Immature natural killer cell (primary cell): ENCODE measurements at regions not wholly inside any gene's neighbourhood (a gene's known extent, or its start where the extent isn't known, plus 50 kb on each side); places are given as distances from the start of the nearest gene placed in this dataset.

Experiments
- DNase-seq, 3 donors: peaks; one replicate each; pipeline ENCODE4 v3.0.0; 2022; ENCODE audit warnings: mixed read lengths in 1 of 3
- H3K27ac Mint-ChIP-seq, 6 donors: one replicate each; pipeline ENCODE4 v1.8.0; 2020; ENCODE audit warnings: mixed read lengths in 6 of 6, mild to moderate bottlenecking in 5 of 6, inconsistent platforms in 4 of 6, moderate library complexity in 3 of 6
- H3K27me3 Mint-ChIP-seq, 3 donors: one replicate each; pipeline ENCODE4 v1.8.0; 2020 to 2021; ENCODE audit warnings: low read depth in 3 of 3, mild to moderate bottlenecking in 3 of 3, mixed read lengths in 3 of 3, moderate library complexity in 3 of 3, inconsistent platforms in 1 of 3
- H3K36me3 Mint-ChIP-seq, 3 donors: one replicate each; pipeline ENCODE4 v1.8.0; 2020; ENCODE audit warnings: mixed read lengths in 3 of 3, inconsistent platforms in 2 of 3, mild to moderate bottlenecking in 2 of 3
- H3K4me1 Mint-ChIP-seq, 2 donors: one replicate each; pipeline ENCODE4 v1.8.0; 2020; ENCODE audit warnings: inconsistent platforms in 2 of 2, mild to moderate bottlenecking in 2 of 2, mixed read lengths in 2 of 2, moderate library complexity in 1 of 2
- H3K4me3 Mint-ChIP-seq, 5 donors: one replicate each; pipeline ENCODE4 v1.8.0; 2020; ENCODE audit warnings: mild to moderate bottlenecking in 5 of 5, mixed read lengths in 5 of 5, inconsistent platforms in 3 of 5, moderate library complexity in 3 of 5
- H3K9me3 Mint-ChIP-seq, 6 donors: one replicate each; pipeline ENCODE4 v1.8.0; 2020; ENCODE audit warnings: mild to moderate bottlenecking in 6 of 6, mixed read lengths in 6 of 6, inconsistent platforms in 4 of 6, moderate library complexity in 3 of 6

GRCh38 chr17:36702636-36703035 is 101.3 kb downstream of the MRM1 start:
- Mint-ChIP-seq H3K36me3 (peaks cover 0 to 3% (median 0%) of the 10 kb centered on the region in 3 donors), H3K9me3 (peaks cover 0 to 1% (median 0%) of the 10 kb centered on the region in 6 donors), H3K4me3 (no peak overlapping the region), H3K27me3 (peaks cover 4 to 28% (median 10%) of the 10 kb centered on the region in 3 donors), H3K4me1 (peaks cover 0 to 3% of the 10 kb centered on the region in 2 donors), H3K27ac (no peak overlapping the region)
- DNase-seq: no peak

DNA sequence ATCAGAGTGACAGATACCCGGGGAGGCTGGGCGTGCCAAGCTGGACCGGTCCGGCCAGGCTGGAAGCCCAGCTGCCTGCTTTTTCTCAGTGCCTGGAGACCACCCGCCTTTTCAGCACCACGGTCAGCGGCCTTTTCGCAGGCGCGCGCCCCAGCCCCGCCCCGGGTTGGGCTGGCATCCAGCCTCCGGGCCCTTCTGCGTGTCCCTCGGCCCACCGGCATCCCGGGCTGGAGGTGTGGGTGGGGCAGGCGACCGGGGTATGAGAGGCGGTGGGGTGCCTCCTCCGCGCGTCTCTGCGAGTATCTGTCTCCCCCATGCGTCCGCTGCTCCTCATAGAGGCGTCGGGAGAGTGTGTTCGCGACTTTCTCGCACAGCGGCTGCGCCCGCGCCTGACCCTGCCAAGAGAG is 102.5 kb downstream of the MRM1 start:
- DNase-seq: peak; percentile 24 to 42 (median 34)
- H3K9me3 Mint-ChIP-seq: peaks cover 0 to 1% (median 0%) of the 10 kb centered on the region in 6 donors

GRCh38 chr17:36705283-36705795 is 104.0 kb downstream of the MRM1 start:
- Mint-ChIP-seq H3K27ac (no peak overlapping the region), H3K27me3 (peaks cover 4 to 18% (median 8%) of the 10 kb centered on the region in 3 donors), H3K4me1 (peaks cover 0 to 3% of the 10 kb centered on the region in 2 donors), H3K4me3 (no peak overlapping the region), H3K36me3 (peaks cover 0 to 3% (median 0%) of the 10 kb centered on the region in 3 donors), H3K9me3 (peaks cover 0 to 1% (median 0%) of the 10 kb centered on the region in 6 donors)
- DNase-seq: no peak

More for the DNA sequence above, 102.5 kb downstream of the MRM1 start:
- no peak overlapping the region for H3K4me3 Mint-ChIP-seq
- H3K27ac Mint-ChIP-seq: no peak overlapping the region
- peaks cover 4 to 18% (median 8%) of the 10 kb centered on the region in 3 donors for H3K27me3 Mint-ChIP-seq
- H3K36me3 Mint-ChIP-seq: peaks cover 0 to 3% (median 0%) of the 10 kb centered on the region in 3 donors
- peaks cover 0 to 3% of the 10 kb centered on the region in 2 donors for H3K4me1 Mint-ChIP-seq

DNA sequence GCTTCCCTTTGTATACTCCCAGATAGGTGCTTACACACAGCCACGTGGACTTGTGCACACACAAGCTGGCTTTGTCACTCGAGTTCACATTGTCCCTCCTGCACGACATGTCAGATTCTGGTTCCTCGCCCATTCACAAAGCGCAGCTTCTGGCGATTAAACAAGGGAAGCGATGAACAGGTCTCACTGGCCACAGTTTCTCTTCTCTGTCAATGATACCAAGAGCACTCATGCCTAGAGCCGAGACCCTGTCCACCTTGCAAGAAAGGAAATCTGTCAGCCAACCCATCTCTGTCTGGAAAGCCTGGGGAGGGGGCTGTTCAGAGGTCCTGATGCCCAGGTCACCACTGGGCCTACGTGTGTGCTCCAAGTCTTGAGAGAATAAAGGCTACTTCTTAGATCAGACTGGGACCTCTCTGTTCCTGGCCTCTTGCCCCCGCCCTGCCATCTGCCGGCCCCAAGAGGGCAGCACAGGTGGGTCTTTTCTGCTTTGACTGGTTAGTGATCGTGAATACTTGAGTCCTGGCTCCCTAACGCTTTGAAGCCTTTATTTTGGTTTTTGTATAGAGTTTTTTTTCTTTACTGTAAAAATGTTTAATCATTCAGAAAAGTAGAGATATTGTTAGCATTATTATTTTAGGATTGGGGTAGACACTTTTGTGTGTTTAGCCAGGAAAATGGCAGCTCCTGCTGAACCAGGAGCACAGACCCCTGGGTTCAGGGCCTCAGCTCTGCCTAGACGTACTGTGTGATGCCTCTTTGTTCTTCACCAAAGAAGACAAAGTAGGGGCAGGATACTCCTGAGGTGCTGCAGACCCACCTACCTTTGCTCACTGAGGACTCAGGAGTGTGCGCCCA is 104.7 kb downstream of the MRM1 start:
- Mint-ChIP-seq H3K27ac (no peak overlapping the region), H3K27me3 (peaks cover 4 to 14% (median 8%) of the 10 kb centered on the region in 3 donors), H3K4me1 (peaks cover 0 to 3% of the 10 kb centered on the region in 2 donors), H3K36me3 (peaks cover 0 to 3% (median 0%) of the 10 kb centered on the region in 3 donors), H3K4me3 (no peak overlapping the region), H3K9me3 (peaks cover 0 to 1% (median 0%) of the 10 kb centered on the region in 6 donors)
- DNase-seq: peak; percentile 30 to 46 (median 33)

- peaks cover 0 to 3% of the 10 kb centered on the region in 2 donors for H3K4me1 Mint-ChIP-seq
- no peak for DNase-seq
- H3K36me3 Mint-ChIP-seq: peaks cover 0 to 3% (median 0%) of the 10 kb centered on the region in 3 donors
- no peak overlapping the region for H3K4me3 Mint-ChIP-seq
- H3K27me3 Mint-ChIP-seq: peaks cover 4 to 13% (median 7%) of the 10 kb centered on the region in 3 donors
- H3K9me3 Mint-ChIP-seq: peaks cover 0 to 1% (median 0%) of the 10 kb centered on the region in 6 donors
- no peak overlapping the region for H3K27ac Mint-ChIP-seq
These were observed 106.5 kb downstream of the MRM1 start for GRCh38 chr17:36707904-36708303.

GRCh38 chr17:36714789-36715188 is 113.4 kb downstream of the MRM1 start:
- H3K36me3 Mint-ChIP-seq: peaks cover 0 to 4% (median 3%) of the 10 kb centered on the region in 3 donors

GRCh38 chr17:36715951-36716350 is 114.6 kb downstream of the MRM1 start:
- Mint-ChIP-seq H3K36me3 (peaks cover 0 to 4% (median 3%) of the 10 kb centered on the region in 3 donors), H3K27me3 (peaks cover 2 to 8% (median 2%) of the 10 kb centered on the region in 3 donors), H3K27ac (no peak overlapping the region), H3K4me3 (no peak overlapping the region), H3K4me1 (peaks cover 22 to 25% of the 10 kb centered on the region in 2 donors), H3K9me3 (no peaks in the 10 kb centered on the region)
- DNase-seq: no peak

More at GRCh38 chr17:36714789-36715188, 113.4 kb downstream of the MRM1 start:
- Mint-ChIP-seq H3K4me1 (peaks cover 14 to 15% of the 10 kb centered on the region in 2 donors), H3K9me3 (no peaks in the 10 kb centered on the region), H3K27ac (no peak overlapping the region), H3K27me3 (peaks cover 2 to 6% (median 2%) of the 10 kb centered on the region in 3 donors), H3K4me3 (no peak overlapping the region)
- DNase-seq: no peak

DNA sequence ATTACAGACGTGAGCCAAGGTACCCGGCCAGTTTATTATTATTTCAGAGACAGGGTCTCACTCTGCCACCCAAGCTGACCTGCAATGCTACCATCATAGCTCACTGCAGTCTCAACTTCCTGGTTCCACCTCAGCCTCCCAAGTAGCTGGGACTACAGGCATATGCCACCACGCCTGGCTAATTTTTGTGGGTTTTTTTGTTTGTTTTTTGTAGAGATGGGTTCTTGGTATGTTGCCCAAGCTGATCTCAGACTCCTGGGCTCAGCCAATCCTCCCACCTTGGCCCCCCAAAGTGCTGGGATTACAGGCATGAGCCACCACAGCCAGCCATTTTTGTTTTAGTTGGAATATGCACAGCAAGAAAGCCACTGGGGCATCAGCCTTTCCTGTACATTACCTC is 115.7 kb downstream of the MRM1 start:
- no peak for DNase-seq
- peaks cover 0 to 4% (median 3%) of the 10 kb centered on the region in 3 donors for H3K36me3 Mint-ChIP-seq
- no peak overlapping the region for H3K27ac Mint-ChIP-seq
- no peaks in the 10 kb centered on the region for H3K9me3 Mint-ChIP-seq
- peaks cover 33 to 37% of the 10 kb centered on the region in 2 donors for H3K4me1 Mint-ChIP-seq
- no peak overlapping the region for H3K4me3 Mint-ChIP-seq
- H3K27me3 Mint-ChIP-seq: peaks cover 2 to 13% (median 5%) of the 10 kb centered on the region in 3 donors

- no peak for DNase-seq
- H3K36me3 Mint-ChIP-seq: peaks cover 0 to 4% (median 3%) of the 10 kb centered on the region in 3 donors
- peaks cover 2 to 13% (median 5%) of the 10 kb centered on the region in 3 donors for H3K27me3 Mint-ChIP-seq
- no peaks in the 10 kb centered on the region for H3K9me3 Mint-ChIP-seq
- no peak overlapping the region for H3K4me3 Mint-ChIP-seq
- peaks cover 64% of the 10 kb centered on the region in 2 donors for H3K4me1 Mint-ChIP-seq
- peak overlapping the region in 1 of 6 donors; percentile 98 for H3K27ac Mint-ChIP-seq
These were observed 118.7 kb downstream of the MRM1 start for GRCh38 chr17:36720131-36720530.

- H3K9me3 Mint-ChIP-seq: no peaks in the 10 kb centered on the region
- peak overlapping the region; percentile 85 to 90 (median 86) for H3K4me3 Mint-ChIP-seq
- peaks cover 78 to 79% of the 10 kb centered on the region in 2 donors for H3K4me1 Mint-ChIP-seq
- peak overlapping the region; percentile 93 to 99 (median 97) for H3K27ac Mint-ChIP-seq
- peak; percentile 14 to 25 (median 18) for DNase-seq
- peaks cover 0 to 4% (median 3%) of the 10 kb centered on the region in 3 donors for H3K36me3 Mint-ChIP-seq
- H3K27me3 Mint-ChIP-seq: peaks cover 2 to 13% (median 5%) of the 10 kb centered on the region in 3 donors
These were observed 120.3 kb downstream of the MRM1 start for GRCh38 chr17:36721560-36722120.

GRCh38 chr17:36722121-36722902 is 120.9 kb downstream of the MRM1 start:
- peak; percentile 80 to 84 (median 83) for DNase-seq
- Mint-ChIP-seq H3K4me3 (peak overlapping the region; percentile 85 to 90 (median 86)), H3K9me3 (no peaks in the 10 kb centered on the region), H3K27ac (peak overlapping the region; percentile 94 to 99 (median 97)), H3K36me3 (peaks cover 0 to 4% (median 3%) of the 10 kb centered on the region in 3 donors), H3K27me3 (peaks cover 2 to 13% (median 6%) of the 10 kb centered on the region in 3 donors), H3K4me1 (peaks cover 85 to 86% of the 10 kb centered on the region in 2 donors)

GRCh38 chr17:36722903-36723263 is 121.5 kb downstream of the MRM1 start:
- Mint-ChIP-seq H3K27ac (peak overlapping the region; percentile 83 to 97 (median 92)), H3K4me1 (peaks cover 90 to 91% of the 10 kb centered on the region in 2 donors), H3K4me3 (peak overlapping the region; percentile 76 to 81 (median 80)), H3K9me3 (no peaks in the 10 kb centered on the region), H3K27me3 (peaks cover 2 to 13% (median 6%) of the 10 kb centered on the region in 3 donors), H3K36me3 (peaks cover 0 to 4% (median 3%) of the 10 kb centered on the region in 3 donors)
- no peak for DNase-seq
